22Rv1 (cell line): ENCODE measurements at regions not wholly inside any gene's neighbourhood (a gene's known extent, or its start where the extent isn't known, plus 50 kb on each side); places are given as distances from the start of the nearest gene placed in this dataset.

Experiments
- ZFX ChIP-seq: fragments of 450-650 bp; IDR thresholded peaks from 2 replicates; pipeline ENCODE4 v1.6.1; 2017; ENCODE audit warnings: antibody characterized with exemption, borderline replicate concordance
- TF ChIP-seq, protein P1 (sequence below): fragments of 450-650 bp; IDR thresholded peaks from 2 replicates; pipeline ENCODE4 v1.5.1; 2017; ENCODE audit warnings: mild to moderate bottlenecking

DNA sequence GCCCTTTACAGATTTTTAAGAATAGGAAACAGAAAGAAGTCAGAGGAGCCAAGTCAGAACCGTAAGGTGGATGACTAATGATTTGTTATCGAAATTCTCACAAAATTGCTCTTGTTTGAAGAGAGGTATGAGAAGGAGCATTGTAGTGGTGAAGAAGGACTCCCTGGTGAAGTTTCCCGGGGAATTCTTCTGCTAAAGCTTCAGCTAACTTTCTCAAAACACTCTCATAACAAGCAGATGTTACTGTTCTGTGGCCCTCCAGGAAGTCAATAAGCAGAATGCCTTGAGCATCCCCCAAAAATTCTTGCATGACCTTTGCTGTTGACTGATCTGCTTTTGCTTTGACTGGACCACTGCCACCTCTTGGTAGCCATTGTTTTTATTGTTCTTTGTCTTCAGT, 152.9 kb downstream of the HGF start:
- TF ChIP-seq, protein P1, sequence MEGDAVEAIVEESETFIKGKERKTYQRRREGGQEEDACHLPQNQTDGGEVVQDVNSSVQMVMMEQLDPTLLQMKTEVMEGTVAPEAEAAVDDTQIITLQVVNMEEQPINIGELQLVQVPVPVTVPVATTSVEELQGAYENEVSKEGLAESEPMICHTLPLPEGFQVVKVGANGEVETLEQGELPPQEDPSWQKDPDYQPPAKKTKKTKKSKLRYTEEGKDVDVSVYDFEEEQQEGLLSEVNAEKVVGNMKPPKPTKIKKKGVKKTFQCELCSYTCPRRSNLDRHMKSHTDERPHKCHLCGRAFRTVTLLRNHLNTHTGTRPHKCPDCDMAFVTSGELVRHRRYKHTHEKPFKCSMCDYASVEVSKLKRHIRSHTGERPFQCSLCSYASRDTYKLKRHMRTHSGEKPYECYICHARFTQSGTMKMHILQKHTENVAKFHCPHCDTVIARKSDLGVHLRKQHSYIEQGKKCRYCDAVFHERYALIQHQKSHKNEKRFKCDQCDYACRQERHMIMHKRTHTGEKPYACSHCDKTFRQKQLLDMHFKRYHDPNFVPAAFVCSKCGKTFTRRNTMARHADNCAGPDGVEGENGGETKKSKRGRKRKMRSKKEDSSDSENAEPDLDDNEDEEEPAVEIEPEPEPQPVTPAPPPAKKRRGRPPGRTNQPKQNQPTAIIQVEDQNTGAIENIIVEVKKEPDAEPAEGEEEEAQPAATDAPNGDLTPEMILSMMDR = no peak
- no peak for TF ChIP-seq ZFX
